OCI-LY7 (cell line): ENCODE measurements at regions not wholly inside any gene's neighbourhood (a gene's known extent, or its start where the extent isn't known, plus 50 kb on each side); places are given as distances from the start of the nearest gene placed in this dataset.
"Not testable (repeated sequence)": the region's sequence is repeated elsewhere in the genome, so short reads cannot be mapped to it uniquely, and the experiment has no call there.

Experiments used
- EZH2phosphoT487 ChIP-seq: fragments of 200-600 bp; sonication (generic); IDR thresholded peaks from 2 replicates; pipeline ENCODE4 v1.6.1; 2018; ENCODE audit warnings: low read depth, borderline replicate concordance, mild to moderate bottlenecking, mixed run types, antibody characterized with exemption, low read length, moderate library complexity, mixed read lengths
- TF ChIP-seq, protein P1 (sequence below): fragments of 200-600 bp; sonication (generic); conservative IDR thresholded peaks from 2 replicates; pipeline ENCODE4 v1.5.1; 2014; ENCODE audit warnings: mild to moderate bottlenecking, antibody characterized with exemption, low read length, moderate library complexity, mixed read lengths

DNA sequence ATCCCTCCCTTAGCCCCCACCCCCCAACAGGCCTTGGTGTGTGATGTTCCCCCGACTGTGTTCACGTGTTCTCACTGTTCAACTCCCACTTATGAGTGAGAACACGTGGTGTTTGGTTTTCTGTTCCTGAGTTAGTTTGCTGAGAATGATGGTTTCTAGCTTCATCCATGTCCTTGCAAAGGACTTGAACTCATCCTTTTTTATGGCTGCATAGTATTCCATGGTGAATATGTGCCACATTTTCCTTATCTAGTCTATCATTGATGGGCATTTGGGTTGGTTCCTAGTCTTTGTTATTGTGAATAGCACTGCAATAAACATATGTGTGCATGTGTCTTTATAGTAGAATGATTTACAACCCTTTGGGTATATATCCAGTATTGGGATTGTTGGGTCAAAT, 330.4 kb downstream of the OMA1 start:
- TF ChIP-seq, protein P1, sequence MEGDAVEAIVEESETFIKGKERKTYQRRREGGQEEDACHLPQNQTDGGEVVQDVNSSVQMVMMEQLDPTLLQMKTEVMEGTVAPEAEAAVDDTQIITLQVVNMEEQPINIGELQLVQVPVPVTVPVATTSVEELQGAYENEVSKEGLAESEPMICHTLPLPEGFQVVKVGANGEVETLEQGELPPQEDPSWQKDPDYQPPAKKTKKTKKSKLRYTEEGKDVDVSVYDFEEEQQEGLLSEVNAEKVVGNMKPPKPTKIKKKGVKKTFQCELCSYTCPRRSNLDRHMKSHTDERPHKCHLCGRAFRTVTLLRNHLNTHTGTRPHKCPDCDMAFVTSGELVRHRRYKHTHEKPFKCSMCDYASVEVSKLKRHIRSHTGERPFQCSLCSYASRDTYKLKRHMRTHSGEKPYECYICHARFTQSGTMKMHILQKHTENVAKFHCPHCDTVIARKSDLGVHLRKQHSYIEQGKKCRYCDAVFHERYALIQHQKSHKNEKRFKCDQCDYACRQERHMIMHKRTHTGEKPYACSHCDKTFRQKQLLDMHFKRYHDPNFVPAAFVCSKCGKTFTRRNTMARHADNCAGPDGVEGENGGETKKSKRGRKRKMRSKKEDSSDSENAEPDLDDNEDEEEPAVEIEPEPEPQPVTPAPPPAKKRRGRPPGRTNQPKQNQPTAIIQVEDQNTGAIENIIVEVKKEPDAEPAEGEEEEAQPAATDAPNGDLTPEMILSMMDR = not testable (repeated sequence)
- TF ChIP-seq EZH2phosphoT487 = not testable (repeated sequence)
